ENCODE measurements at regions not wholly inside any gene's neighbourhood (a gene's known extent, or its start where the extent isn't known, plus 50 kb on each side); places are given as distances from the start of the nearest gene placed in this dataset.

DNA sequence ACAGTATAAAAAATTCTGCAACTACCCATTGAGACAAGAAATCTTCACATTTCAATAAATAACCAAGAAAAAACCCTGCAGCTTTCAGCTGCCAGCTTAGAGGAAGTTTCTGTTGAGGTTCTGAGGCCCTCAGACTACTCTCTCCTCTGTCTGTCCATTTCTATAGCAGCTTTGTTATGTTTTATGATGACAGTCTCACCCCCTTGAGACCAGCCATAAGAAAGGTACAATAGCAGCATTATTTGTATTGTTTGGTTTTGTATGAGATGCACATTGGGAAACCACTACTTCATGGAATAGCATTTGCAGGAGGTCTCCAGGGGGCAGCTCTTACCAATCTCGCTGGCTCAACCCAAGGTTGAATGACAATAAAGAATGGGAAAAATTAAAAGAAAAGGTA lies 334.6 kb upstream of the VRK2 start:
- TF ChIP-seq, protein P1, sequence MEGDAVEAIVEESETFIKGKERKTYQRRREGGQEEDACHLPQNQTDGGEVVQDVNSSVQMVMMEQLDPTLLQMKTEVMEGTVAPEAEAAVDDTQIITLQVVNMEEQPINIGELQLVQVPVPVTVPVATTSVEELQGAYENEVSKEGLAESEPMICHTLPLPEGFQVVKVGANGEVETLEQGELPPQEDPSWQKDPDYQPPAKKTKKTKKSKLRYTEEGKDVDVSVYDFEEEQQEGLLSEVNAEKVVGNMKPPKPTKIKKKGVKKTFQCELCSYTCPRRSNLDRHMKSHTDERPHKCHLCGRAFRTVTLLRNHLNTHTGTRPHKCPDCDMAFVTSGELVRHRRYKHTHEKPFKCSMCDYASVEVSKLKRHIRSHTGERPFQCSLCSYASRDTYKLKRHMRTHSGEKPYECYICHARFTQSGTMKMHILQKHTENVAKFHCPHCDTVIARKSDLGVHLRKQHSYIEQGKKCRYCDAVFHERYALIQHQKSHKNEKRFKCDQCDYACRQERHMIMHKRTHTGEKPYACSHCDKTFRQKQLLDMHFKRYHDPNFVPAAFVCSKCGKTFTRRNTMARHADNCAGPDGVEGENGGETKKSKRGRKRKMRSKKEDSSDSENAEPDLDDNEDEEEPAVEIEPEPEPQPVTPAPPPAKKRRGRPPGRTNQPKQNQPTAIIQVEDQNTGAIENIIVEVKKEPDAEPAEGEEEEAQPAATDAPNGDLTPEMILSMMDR (IDR thresholded peaks at IDR 0.05; ENCODE audit: control insufficient read depth, insufficient read depth, low read depth, low read length, missing control alignments): no peak
- no peak overlapping the region for H3K4me3 ChIP-seq (ENCODE audit: control insufficient read depth, low read depth, low read length)
- DNase-seq (ENCODE audit: low read depth): no peak

GRCh38 chr2:57720728-57721627 lies 325.6 kb upstream of the VRK2 start:
- H3K4me3 ChIP-seq (ENCODE audit: control insufficient read depth, low read depth, low read length): 0 out of 2 replicates have a peak overlapping the region, but pooled peaks have one; percentile 6
- TF ChIP-seq, protein P1 (IDR thresholded peaks at IDR 0.05; ENCODE audit: control insufficient read depth, insufficient read depth, low read depth, low read length, missing control alignments): peak; percentile 72
- peak; percentile 31 for DNase-seq (ENCODE audit: low read depth)

GRCh38 chr2:57725337-57725947 lies 321.2 kb upstream of the VRK2 start:
- no peak for DNase-seq (ENCODE audit: low read depth)
- H3K4me3 ChIP-seq (ENCODE audit: control insufficient read depth, low read depth, low read length): no peak overlapping the region
- TF ChIP-seq, protein P1 (IDR thresholded peaks at IDR 0.05; ENCODE audit: control insufficient read depth, insufficient read depth, low read depth, low read length, missing control alignments): no peak

DNA sequence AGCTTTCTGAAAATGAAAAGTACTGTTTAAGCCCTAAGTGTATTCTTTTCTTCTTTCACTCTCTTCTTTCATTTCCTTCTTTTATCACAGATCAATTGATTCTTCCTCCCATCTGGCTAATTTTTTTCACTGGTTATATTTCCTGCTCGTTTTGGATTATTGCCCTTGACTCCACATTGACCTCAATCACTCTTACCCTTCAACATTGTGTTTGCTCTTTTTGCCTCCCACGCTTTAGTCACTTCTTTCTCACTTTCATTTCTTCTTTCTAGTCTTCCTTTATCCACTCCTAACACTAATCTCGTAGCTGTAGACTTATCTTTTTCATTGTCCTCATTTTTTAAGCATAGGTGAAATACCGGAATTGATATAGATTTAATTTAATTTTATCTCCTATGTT lies 320.3 kb upstream of the VRK2 start:
- DNase-seq (ENCODE audit: low read depth): no peak
- TF ChIP-seq, protein P1 (IDR thresholded peaks at IDR 0.05; ENCODE audit: control insufficient read depth, insufficient read depth, low read depth, low read length, missing control alignments): no peak
- no peak overlapping the region for H3K4me3 ChIP-seq (ENCODE audit: control insufficient read depth, low read depth, low read length)

DNA sequence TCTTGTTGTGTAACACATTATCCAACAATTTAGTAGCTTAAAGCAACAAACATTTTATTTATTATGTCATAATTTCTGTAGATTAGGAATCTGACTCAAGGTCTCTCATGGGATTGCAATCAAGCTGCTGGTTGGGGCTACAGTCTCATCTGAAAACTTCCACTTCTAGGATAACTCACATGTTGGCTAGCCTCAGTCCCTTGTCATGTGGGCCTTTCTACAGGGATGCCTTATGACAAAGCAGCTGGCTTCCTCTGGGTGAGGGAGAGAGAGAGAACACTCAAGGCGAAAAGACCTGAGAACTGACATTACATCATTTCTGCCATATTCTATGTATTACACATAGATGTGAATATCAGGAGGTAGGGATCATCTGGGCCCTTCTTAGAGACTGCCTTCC lies 317.9 kb upstream of the VRK2 start:
- H3K4me3 ChIP-seq (ENCODE audit: control insufficient read depth, low read depth, low read length): no peak overlapping the region
- DNase-seq (ENCODE audit: low read depth): no peak
- TF ChIP-seq, protein P1 (IDR thresholded peaks at IDR 0.05; ENCODE audit: control insufficient read depth, insufficient read depth, low read depth, low read length, missing control alignments): no peak

DNA sequence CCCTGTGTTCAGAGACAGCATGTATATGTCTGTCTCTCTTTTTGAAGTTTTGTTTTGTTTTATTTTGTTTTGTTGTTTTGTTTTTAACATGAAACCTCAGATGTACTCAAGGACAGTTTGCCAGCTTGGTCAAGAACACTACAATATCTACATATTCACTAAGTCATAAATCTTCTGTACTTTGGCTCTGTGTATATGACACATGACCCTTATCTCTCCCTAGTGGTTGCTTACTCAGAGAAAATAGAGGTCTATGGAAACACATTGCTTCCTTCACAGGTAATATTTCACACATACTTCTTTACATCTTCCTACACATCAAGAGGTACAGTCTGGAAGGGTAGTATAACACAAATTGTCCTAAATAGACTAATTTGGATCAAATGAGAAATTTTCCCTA lies 312.6 kb upstream of the VRK2 start:
- H3K4me3 ChIP-seq (ENCODE audit: control insufficient read depth, low read depth, low read length): no peak overlapping the region
- no peak for DNase-seq (ENCODE audit: low read depth)
- TF ChIP-seq, protein P1 (IDR thresholded peaks at IDR 0.05; ENCODE audit: control insufficient read depth, insufficient read depth, low read depth, low read length, missing control alignments): no peak

Data from AG09309 (cell line).